Calu3 (cell line): ENCODE measurements at regions not wholly inside any gene's neighbourhood (a gene's known extent, or its start where the extent isn't known, plus 50 kb on each side); places are given as distances from the start of the nearest gene placed in this dataset.

Experiments used
- BruUV-seq: library from RNA; stranded (reverse); fragments of 400-500 nt; replicated peaks from 2 replicates; lab custom pipeline; 2021; lab: Mats Ljungman, UMichigan
- CTCF ChIA-PET: fragments of 300-600 bp; sonication (Branson Sonifier 250); formaldehyde crosslinking; loops from one replicate; lab custom pipeline; 2022; ENCODE audit warnings: antibody characterized with exemption; lab: Charles Lee
- DNase-seq: peaks from one replicate; pipeline ENCODE4 v3.0.0; 2022
- H3K27ac Mint-ChIP-seq: one replicate; pipeline ENCODE4 v1.8.0; 2022; ENCODE audit warnings: mixed read lengths; ENCODE audit not compliant: unreplicated experiment
- H3K27me3 Mint-ChIP-seq: one replicate; pipeline ENCODE4 v1.8.0; 2022; ENCODE audit warnings: mixed read lengths; ENCODE audit not compliant: unreplicated experiment
- H3K36me3 Mint-ChIP-seq: one replicate; pipeline ENCODE4 v1.8.0; 2022; ENCODE audit warnings: mild to moderate bottlenecking, moderate library complexity, mixed read lengths; ENCODE audit not compliant: insufficient read depth, unreplicated experiment
- H3K4me1 Mint-ChIP-seq: one replicate; pipeline ENCODE4 v1.8.0; 2022; ENCODE audit warnings: mild to moderate bottlenecking, low read depth, mixed read lengths; ENCODE audit not compliant: unreplicated experiment
- H3K4me3 Mint-ChIP-seq: one replicate; pipeline ENCODE4 v1.8.0; 2022; ENCODE audit warnings: mild to moderate bottlenecking, low read depth, moderate library complexity, mixed read lengths; ENCODE audit not compliant: unreplicated experiment
- H3K9me3 Mint-ChIP-seq: one replicate; pipeline ENCODE4 v1.8.0; 2022; ENCODE audit warnings: low read depth, mixed read lengths; ENCODE audit not compliant: unreplicated experiment
- CTCF ChIP-seq: fragments of 200-600 bp; IDR thresholded peaks from one replicate; pipeline ENCODE4 v1.8.0; 2022; ENCODE audit warnings: antibody characterized with exemption; ENCODE audit not compliant: unreplicated experiment
- intact Hi-C: fragments of 100-400 bp; cut with micrococcal nuclease; formaldehyde crosslinking; loops from one replicate; pipeline ENCODE4 v1.10.0; 2022; ENCODE audit not compliant: unreplicated experiment

DNA sequence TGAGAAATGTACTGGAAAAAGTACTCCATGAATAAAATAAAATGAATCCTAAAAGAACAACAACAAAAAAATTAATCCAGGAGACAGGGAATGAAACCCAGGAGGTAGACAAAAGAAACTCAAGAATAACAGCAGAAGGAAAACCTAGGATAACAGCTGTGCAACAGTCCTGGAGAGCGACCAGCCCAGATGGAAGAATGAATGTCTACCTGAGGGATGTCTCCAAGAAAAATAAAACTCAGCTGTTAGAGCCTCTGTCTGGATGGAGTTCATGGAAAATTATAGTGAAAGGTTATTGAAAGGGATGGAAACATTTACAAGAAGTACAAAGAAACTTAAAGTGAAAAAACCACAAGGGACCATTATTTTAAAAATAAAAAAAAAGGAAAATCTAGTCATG lies 135.8 kb upstream of the CA10 start:
- DNase-seq, result no peak
- CTCF ChIA-PET, result no interaction called here
- H3K9me3 Mint-ChIP-seq, result no peaks in the 10 kb centered on the region
- H3K27me3 Mint-ChIP-seq, result no peaks in the 10 kb centered on the region
- H3K36me3 Mint-ChIP-seq, result no peaks in the 10 kb centered on the region
- peaks cover 24% of the 10 kb centered on the region for H3K4me1 Mint-ChIP-seq
- TF ChIP-seq CTCF, result no peak
- intact Hi-C loops, result no loop called here
- H3K27ac Mint-ChIP-seq, result no peak overlapping the region
- BruUV-seq, result no TSS peak
- H3K4me3 Mint-ChIP-seq, result no peak overlapping the region

DNA sequence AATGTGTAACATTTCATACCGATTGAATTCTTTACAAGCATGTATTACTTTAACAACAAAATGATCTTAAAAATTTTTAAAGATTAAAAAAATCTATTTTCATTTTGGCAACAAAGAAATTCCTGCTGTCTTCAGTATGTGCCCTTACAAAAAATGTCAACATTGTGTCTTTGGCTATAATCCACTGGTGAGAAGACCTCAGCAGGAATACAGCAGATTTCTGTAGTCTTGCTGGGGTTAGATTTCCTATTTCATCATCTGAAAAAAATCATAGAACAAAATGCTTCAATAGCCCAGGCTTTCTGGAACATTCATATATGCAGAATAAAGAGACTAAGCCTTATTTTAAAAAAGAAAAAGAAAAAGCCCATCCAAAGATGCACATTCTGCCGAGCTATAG lies 129.1 kb upstream of the CA10 start:
- intact Hi-C loops, result no loop called here
- no peak overlapping the region for H3K27ac Mint-ChIP-seq
- no peak for TF ChIP-seq CTCF

GRCh38 chr17:52283872-52284271 lies 125.4 kb upstream of the CA10 start:
- no peaks in the 10 kb centered on the region for H3K4me1 Mint-ChIP-seq
- intact Hi-C loops, result no loop called here
- H3K27me3 Mint-ChIP-seq, result no peaks in the 10 kb centered on the region
- BruUV-seq, result no TSS peak
- no peaks in the 10 kb centered on the region for H3K9me3 Mint-ChIP-seq
- DNase-seq, result no peak
- H3K36me3 Mint-ChIP-seq, result no peaks in the 10 kb centered on the region
- H3K27ac Mint-ChIP-seq, result no peak overlapping the region
- TF ChIP-seq CTCF, result no peak
- CTCF ChIA-PET, result interaction anchor here (0.6 kb wide), 1 partner anchor 1054 kb away, joined by 3 read pairs; no protein-coding TSS in a partner anchor
- no peak overlapping the region for H3K4me3 Mint-ChIP-seq

More for the DNA sequence above, 129.1 kb upstream of the CA10 start:
- Mint-ChIP-seq H3K4me3 (no peak overlapping the region), H3K36me3 (no peaks in the 10 kb centered on the region), H3K4me1 (no peaks in the 10 kb centered on the region), H3K27me3 (no peaks in the 10 kb centered on the region), H3K9me3 (no peaks in the 10 kb centered on the region)
- no TSS peak for BruUV-seq
- CTCF ChIA-PET, result interaction anchor here (0.6 kb wide), 1 partner anchor 30 kb away, joined by 3 read pairs; no protein-coding TSS in a partner anchor
- DNase-seq, result no peak

- Mint-ChIP-seq H3K9me3 (no peaks in the 10 kb centered on the region), H3K27ac (no peak overlapping the region), H3K4me1 (no peaks in the 10 kb centered on the region), H3K27me3 (no peaks in the 10 kb centered on the region), H3K36me3 (no peaks in the 10 kb centered on the region), H3K4me3 (no peak overlapping the region)
- DNase-seq, result no peak
- intact Hi-C loops, result no loop called here
- no peak for TF ChIP-seq CTCF
- CTCF ChIA-PET, result interaction anchor here (0.6 kb wide), 1 partner anchor 36 kb away, joined by 3 read pairs; no protein-coding TSS in a partner anchor
- no TSS peak for BruUV-seq
Measured at GRCh38 chr17:52276381-52277008, 118.0 kb upstream of the CA10 start.
